Skin epidermis (tissue), 12 donors: ENCODE measurements at regions not wholly inside any gene's neighbourhood (a gene's known extent, or its start where the extent isn't known, plus 50 kb on each side); places are given as distances from the start of the nearest gene placed in this dataset.
"Not testable (repeated sequence)": the region's sequence is repeated elsewhere in the genome, so short reads cannot be mapped to it uniquely, and the experiment has no call there.

Source experiments
- H3K27ac ChIP-seq, 21 experiments: fragments of 200-600 bp; sonication (generic) in 11 of 21; one replicate each; pipeline ENCODE4 v1.5.0; 2020; ENCODE audit warnings: mild to moderate bottlenecking in 3 of 21, inconsistent platforms in 2 of 21, moderate library complexity in 2 of 21
- H3K4me3 ChIP-seq, 7 experiments: fragments of 200-600 bp; sonication (generic) in 2 of 7; one replicate each; pipeline ENCODE4 v1.5.0; 2020; ENCODE audit warnings: inconsistent platforms in 2 of 7, mild to moderate bottlenecking in 2 of 7, moderate library complexity in 1 of 7

- no peak overlapping the region for H3K27ac ChIP-seq
- H3K4me3 ChIP-seq: no peak overlapping the region
These were observed 1727.9 kb upstream of the SLC39A10 start for GRCh38 chr2:193929131-193929530.

- Histone ChIP-seq H3K4me3 (no peak overlapping the region), H3K27ac (no peak overlapping the region)
These were observed 1712.8 kb upstream of the TMEFF2 start for GRCh38 chr2:193907561-193907960.

GRCh38 chr2:193900292-193900691, 1705.6 kb upstream of the TMEFF2 start:
- no peak overlapping the region for H3K27ac ChIP-seq
- H3K4me3 ChIP-seq: no peak overlapping the region

GRCh38 chr2:193895226-193895625, 1700.5 kb upstream of the TMEFF2 start:
- H3K4me3 ChIP-seq: no peak overlapping the region
- H3K27ac ChIP-seq: no peak overlapping the region

- no peak overlapping the region for H3K4me3 ChIP-seq
- H3K27ac ChIP-seq: no peak overlapping the region
These were observed 1699.3 kb upstream of the TMEFF2 start for GRCh38 chr2:193894081-193894480.

- Histone ChIP-seq H3K4me3 (no peak overlapping the region), H3K27ac (no peak overlapping the region)
These were observed 1696.3 kb upstream of the TMEFF2 start for GRCh38 chr2:193891023-193891422.

GRCh38 chr2:193885419-193885818, 1690.7 kb upstream of the TMEFF2 start:
- no peak overlapping the region for H3K4me3 ChIP-seq
- H3K27ac ChIP-seq: no peak overlapping the region

- no peak overlapping the region for H3K4me3 ChIP-seq
- no peak overlapping the region for H3K27ac ChIP-seq
These were observed 1689.1 kb upstream of the TMEFF2 start for GRCh38 chr2:193883820-193884219.

GRCh38 chr2:193876980-193877379, 1682.2 kb upstream of the TMEFF2 start:
- no peak overlapping the region for H3K4me3 ChIP-seq
- H3K27ac ChIP-seq: no peak overlapping the region

GRCh38 chr2:193869564-193869963, 1674.8 kb upstream of the TMEFF2 start:
- H3K4me3 ChIP-seq: no peak overlapping the region
- H3K27ac ChIP-seq: no peak overlapping the region

GRCh38 chr2:193868833-193869232, 1674.1 kb upstream of the TMEFF2 start:
- Histone ChIP-seq H3K27ac (no peak overlapping the region), H3K4me3 (no peak overlapping the region)

- no peak overlapping the region for H3K4me3 ChIP-seq
These were observed 1673.4 kb upstream of the TMEFF2 start for GRCh38 chr2:193868132-193868531.

GRCh38 chr2:193867454-193867853, 1672.7 kb upstream of the TMEFF2 start:
- Histone ChIP-seq H3K27ac (no peak overlapping the region), H3K4me3 (no peak overlapping the region)

More at GRCh38 chr2:193868132-193868531, 1673.4 kb upstream of the TMEFF2 start:
- no peak overlapping the region for H3K27ac ChIP-seq

- Histone ChIP-seq H3K27ac (no peak overlapping the region), H3K4me3 (no peak overlapping the region)
These were observed 1666.8 kb upstream of the TMEFF2 start for GRCh38 chr2:193861557-193861956.

GRCh38 chr2:193847991-193848390, 1653.3 kb upstream of the TMEFF2 start:
- Histone ChIP-seq H3K27ac (no peak overlapping the region), H3K4me3 (no peak overlapping the region)

- no peak overlapping the region for H3K27ac ChIP-seq
These were observed 1652.4 kb upstream of the TMEFF2 start for GRCh38 chr2:193847130-193847529.

GRCh38 chr2:193845604-193846003, 1650.9 kb upstream of the TMEFF2 start:
- no peak overlapping the region for H3K4me3 ChIP-seq
- no peak overlapping the region for H3K27ac ChIP-seq

More at GRCh38 chr2:193847130-193847529, 1652.4 kb upstream of the TMEFF2 start:
- H3K4me3 ChIP-seq: no peak overlapping the region

- no peak overlapping the region for H3K27ac ChIP-seq
- H3K4me3 ChIP-seq: no peak overlapping the region
These were observed 1648.9 kb upstream of the TMEFF2 start for GRCh38 chr2:193843675-193844074.

- no peak overlapping the region for H3K27ac ChIP-seq
- no peak overlapping the region for H3K4me3 ChIP-seq
These were observed 1646.8 kb upstream of the TMEFF2 start for GRCh38 chr2:193841384-193842150.

GRCh38 chr2:193837111-193837738, 1642.5 kb upstream of the TMEFF2 start:
- Histone ChIP-seq H3K27ac (no peak overlapping the region), H3K4me3 (no peak overlapping the region)

GRCh38 chr2:193836424-193837006, 1641.8 kb upstream of the TMEFF2 start:
- not testable (repeated sequence) for H3K4me3 ChIP-seq, H3K27ac ChIP-seq
